Left cardiac atrium (tissue), 4 donors: ENCODE measurements at regions not wholly inside any gene's neighbourhood (a gene's known extent, or its start where the extent isn't known, plus 50 kb on each side); places are given as distances from the start of the nearest gene placed in this dataset.
A peak's percentile ranks its signal among the peaks of the same experiment; 100 is the strongest.

ENCODE experiments used
- ATAC-seq, 2 donors: fragments of 200-7000 bp; cut with Tn5 transposase; one replicate each; pipeline ENCODE4 v1.9.1; 2020; ENCODE audit warnings: mild to moderate bottlenecking in 2 of 2, moderate library complexity in 2 of 2
- DNase-seq: peaks from one replicate; pipeline ENCODE4 v3.0.0-alpha.2; 2020
- intact Hi-C, 2 donors: fragments of 100-400 bp; cut with DNase I; formaldehyde crosslinking; loops; one replicate each; pipeline versions ENCODE4 v1.14.1 to v1.15.1; 2022 to 2023
- donor health status: DM: no; HTN: yes; CAD: no.
- donor health status: DM: no; HTN: yes; CAD: no; lungs with severe emphysema.
- donor health status: DM: yes; HTN: yes; CAD: no.
- donor health status: Dilated cardiomyopathy.

GRCh38 chr20:4567170-4567569 lies 119.1 kb upstream of the PRNP start:
- no peak for ATAC-seq
- intact Hi-C loops, result no loop called here
- no peak for DNase-seq

DNA sequence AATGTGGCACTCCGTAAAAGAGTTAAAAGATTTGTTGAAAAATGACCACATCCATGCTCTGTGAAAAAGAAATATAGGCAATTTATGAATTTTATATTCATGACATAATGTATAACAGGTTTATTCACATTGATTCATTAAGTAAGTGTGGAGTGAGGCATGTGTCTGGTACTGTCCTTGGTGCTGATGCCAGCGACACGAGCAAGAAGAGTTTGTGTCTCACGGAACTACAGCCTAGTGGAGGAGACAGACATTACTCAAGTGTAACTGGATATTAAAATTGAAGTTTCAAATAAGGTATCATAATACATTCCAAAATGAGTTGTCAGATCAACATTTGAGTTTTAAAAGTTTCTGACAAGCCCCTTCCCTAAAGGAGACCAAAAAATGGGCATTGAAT lies 122.7 kb upstream of the PRNP start:
- no peak for ATAC-seq
- intact Hi-C loops, result no loop called here

DNA sequence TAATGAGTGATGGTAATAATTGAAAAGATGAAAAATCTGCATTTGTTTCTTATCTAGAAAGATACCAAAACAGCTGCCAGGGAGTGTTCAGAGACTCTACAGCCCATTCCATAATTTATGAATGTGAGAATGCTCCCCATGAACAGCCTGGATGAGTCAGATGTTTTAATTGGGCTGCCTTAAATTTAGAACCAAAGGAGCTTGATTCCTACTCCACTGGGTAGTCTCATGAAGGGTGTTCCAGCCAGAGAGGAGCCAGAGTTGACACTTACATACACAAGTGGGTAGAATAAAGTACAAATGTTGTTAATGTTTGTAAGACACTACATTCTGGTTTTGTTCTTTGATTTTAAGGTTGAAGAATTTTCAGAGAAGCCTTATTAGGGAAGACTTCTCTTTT lies 123.2 kb upstream of the PRNP start:
- ATAC-seq (no peak), DNase-seq (no peak)
- intact Hi-C loops, result no loop called here

More for the DNA sequence above, 122.7 kb upstream of the PRNP start:
- DNase-seq, result no peak

- no peak for DNase-seq
- no peak for ATAC-seq
- intact Hi-C loops, result no loop called here
Measured at GRCh38 chr20:4560667-4561066, 125.6 kb upstream of the PRNP start.

DNA sequence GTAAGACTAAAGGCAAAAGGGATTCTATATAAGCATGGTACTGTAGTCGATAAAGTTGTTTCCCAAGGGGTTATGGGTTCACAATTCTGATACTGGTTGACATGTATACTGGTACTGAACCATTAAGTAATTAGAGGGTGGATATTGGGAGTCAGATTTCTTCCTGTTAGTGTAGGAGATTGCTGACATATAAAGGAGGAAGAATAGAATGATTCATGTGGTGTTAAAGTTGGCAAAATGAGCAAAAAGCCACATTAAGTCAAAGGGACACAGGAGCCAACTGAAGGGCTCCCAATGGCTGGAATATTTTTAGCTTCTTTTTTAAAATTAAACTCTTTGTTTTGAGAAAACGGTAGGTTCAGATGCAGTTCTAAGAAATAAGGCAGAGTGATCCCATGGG lies 126.3 kb upstream of the PRNP start:
- intact Hi-C loops, result no loop called here
- DNase-seq (no peak), ATAC-seq (no peak)

- intact Hi-C loops, result no loop called here
- DNase-seq (no peak), ATAC-seq (no peak)
Measured at GRCh38 chr20:4559106-4559505, 127.2 kb upstream of the PRNP start.

DNA sequence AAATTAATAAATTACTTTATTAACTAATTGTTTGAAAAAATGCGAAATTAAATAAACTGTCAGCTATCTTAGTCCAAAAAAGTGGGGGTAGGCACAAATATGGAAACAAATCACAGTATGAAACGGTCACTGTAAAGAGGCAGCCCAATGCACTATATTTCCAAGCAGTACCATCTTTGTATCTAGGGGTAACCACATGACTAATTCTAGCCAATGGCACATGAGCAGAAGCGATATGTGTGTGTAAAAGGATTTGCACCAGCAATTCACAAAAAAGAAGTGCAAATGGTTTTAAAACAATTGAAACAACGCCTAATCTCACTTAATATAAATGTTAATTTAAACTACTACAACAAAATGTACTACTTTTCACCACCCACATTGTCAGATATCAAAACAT lies 129.5 kb upstream of the PRNP start:
- no peak for ATAC-seq
- no peak for DNase-seq
- intact Hi-C loops, result no loop called here

GRCh38 chr20:4555188-4555890 lies 130.9 kb upstream of the PRNP start:
- DNase-seq, result no peak
- intact Hi-C loops, result no loop called here
- no peak for ATAC-seq

DNA sequence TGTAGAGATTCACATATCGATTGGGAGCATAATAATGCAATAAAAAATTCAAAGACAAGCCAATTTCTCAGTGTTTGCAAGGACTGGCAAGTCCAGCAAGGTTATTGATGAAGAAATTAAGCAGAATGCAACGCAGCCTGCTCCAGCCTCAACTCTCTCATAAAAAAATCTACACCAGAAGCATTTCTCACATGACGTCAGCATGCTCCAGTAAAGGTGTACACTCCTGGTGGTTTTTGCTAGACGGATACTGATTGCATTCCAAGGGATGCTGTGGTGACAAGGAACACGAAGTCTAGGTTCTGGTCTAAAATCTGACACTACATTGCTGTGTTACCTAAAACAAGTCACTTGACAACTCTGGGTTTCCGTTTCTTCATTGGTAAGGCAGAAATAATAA lies 131.9 kb upstream of the PRNP start:
- DNase-seq (no peak), ATAC-seq (no peak)
- intact Hi-C loops, result no loop called here

- DNase-seq (no peak), ATAC-seq (no peak)
- intact Hi-C loops, result no loop called here
Measured at GRCh38 chr20:4552075-4552640, 134.1 kb upstream of the PRNP start.

DNA sequence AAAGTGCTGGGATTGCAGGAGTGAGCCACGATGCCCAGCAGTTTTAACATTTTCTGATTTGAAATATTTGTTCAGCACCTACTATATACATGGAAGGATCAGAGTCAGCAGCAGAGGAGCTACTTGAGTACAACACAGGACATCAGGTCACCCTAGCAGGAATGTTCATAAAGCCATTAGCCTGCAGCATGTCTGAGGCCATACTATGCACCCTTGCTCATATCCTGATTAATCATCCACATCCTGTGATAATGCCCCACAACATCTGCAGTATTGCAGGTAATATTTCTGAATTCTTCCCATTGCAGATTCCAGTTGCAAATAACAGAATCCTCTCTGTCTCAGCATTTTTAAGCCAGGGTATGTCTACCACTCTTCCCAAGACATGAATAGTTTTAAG lies 135.5 kb upstream of the PRNP start:
- intact Hi-C loops, result no loop called here
- DNase-seq (no peak), ATAC-seq (no peak)

- intact Hi-C loops, result no loop called here
- ATAC-seq, result no peak
- no peak for DNase-seq
Measured at GRCh38 chr20:4549711-4550259, 136.5 kb upstream of the PRNP start.

DNA sequence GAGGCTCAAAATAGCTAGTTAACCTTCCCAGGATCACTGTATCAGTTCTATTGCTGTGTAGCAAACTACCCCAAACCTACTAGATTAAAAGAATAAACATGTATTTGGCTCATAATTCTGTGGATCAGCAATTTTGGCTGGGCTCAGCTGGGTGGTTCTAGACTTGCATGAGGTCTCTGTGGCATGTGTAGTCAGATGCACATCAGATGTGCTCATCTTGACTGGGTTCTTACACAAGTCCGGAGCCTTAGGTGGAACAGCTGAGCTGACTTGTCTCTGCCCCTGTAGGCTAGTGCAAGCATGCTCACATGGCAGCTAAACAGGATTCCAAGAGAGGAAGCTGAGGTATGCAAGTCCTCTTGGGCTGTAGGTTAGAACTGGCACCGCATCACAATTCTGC lies 137.7 kb upstream of the PRNP start:
- no peak for ATAC-seq
- intact Hi-C loops, result no loop called here
- DNase-seq, result no peak

DNA sequence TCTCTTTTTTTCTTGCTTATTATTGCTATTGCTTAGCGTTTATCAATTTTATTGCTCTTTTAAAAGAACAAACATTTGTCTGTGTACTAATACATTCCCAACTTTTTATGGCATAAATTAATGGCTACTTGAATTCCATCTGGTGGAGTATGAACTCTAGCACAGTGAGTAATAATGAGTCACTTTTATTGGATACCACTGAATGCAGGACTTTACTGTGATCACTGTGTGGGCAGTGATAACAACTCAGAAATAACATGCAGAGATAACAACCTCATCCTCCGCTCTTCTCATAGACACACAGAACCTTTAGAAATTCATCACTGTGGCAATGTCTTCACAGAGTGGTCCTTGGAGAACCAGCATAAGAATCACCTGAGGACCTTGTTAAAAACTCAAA lies 139.5 kb upstream of the PRNP start:
- DNase-seq, result no peak
- ATAC-seq, result peak in 1 of 2 donors; percentile 90
- intact Hi-C loops, result no loop called here

DNA sequence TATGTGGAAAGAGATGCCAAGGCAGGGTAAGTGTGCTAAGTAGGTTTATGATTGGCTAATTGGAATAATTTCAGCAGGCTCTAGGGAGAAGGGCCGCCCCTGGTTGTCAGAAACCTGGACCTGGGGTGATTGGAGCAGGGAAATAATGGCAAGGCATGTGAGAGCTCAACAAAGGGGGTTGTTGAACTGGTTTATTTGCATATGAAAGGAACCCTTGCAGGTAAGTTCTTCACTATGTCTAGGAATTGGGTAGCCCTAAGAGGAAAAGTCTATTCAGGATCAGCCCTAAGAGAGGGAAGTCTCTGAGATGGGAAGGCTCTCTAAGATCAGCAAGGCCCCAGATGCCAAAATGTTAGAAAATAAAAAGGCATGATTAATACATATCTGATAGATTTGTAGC lies 139.9 kb upstream of the PRNP start:
- no peak for DNase-seq
- ATAC-seq, result no peak
- intact Hi-C loops, result no loop called here

GRCh38 chr20:4545526-4545925 lies 140.7 kb upstream of the PRNP start:
- no peak for DNase-seq
- intact Hi-C loops, result no loop called here

GRCh38 chr20:4544765-4545164 lies 141.5 kb upstream of the PRNP start:
- intact Hi-C loops, result no loop called here
- no peak for DNase-seq
- no peak for ATAC-seq

More at GRCh38 chr20:4545526-4545925, 140.7 kb upstream of the PRNP start:
- no peak for ATAC-seq

DNA sequence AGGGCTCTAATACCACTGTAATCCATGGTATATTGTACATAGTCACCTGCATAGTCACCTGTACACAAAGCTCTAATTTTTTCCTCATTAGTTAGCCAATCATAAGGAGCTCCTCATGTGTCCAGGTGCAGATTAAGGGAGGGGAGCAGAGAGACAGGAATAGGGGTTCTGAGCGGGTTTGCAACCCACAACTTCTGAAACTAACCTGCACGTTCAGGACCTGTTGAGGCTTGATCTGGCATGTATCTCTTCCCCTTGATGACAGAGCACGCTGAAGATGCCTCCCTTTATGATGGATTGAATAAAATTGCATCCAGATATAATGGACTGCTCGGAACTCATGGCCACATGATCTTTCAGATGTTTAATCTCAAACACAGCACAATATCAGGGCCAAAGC lies 144.0 kb upstream of the PRNP start:
- intact Hi-C loops, result no loop called here
- DNase-seq, result no peak
- no peak for ATAC-seq

DNA sequence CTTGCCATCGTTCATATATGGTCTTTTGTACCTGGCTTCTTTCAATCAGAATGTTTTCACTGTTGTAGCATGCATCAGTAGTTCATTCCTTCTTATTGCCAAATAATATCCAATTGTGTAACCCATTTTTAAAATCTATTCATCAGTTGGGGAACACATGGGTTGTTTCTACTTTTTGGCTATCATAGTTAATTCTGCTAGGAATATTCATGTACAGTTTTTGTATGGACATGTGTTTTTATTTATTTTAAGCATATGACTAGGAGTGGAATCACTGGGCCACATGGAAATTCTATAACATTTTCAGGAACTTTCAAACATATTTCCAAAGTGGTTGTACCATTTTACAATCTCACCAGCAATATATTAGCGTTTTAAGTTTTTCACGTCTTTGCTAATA lies 151.9 kb upstream of the PRNP start:
- no peak for DNase-seq
- intact Hi-C loops, result no loop called here
- no peak for ATAC-seq

- intact Hi-C loops, result no loop called here
- no peak for DNase-seq
- no peak for ATAC-seq
Measured at GRCh38 chr20:4533368-4534133, 152.7 kb upstream of the PRNP start.

DNA sequence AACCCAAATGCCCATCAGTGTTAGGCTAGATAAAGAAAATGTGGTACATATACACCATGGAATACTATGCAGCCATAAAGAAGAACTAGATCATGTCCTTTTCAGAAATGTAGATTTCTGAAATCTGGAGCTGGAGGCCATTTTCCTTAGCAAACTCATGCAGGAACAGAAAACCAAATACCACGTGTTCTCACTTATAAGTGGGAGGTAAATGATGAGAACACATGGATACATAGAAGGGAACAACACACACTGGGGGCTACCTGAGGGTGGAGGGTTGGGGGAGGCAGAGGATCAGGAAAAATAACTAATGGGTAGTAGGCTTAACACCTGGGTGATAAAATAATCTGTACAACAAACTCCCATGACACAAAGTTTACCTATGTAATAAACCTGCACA lies 153.5 kb upstream of the PRNP start:
- intact Hi-C loops, result no loop called here
- no peak for DNase-seq
- ATAC-seq, result no peak
